Duodenal mucosa (tissue), 2 donors: ENCODE measurements at regions not wholly inside any gene's neighbourhood (a gene's known extent, or its start where the extent isn't known, plus 50 kb on each side); places are given as distances from the start of the nearest gene placed in this dataset.
"Not testable (repeated sequence)": the region's sequence is repeated elsewhere in the genome, so short reads cannot be mapped to it uniquely, and the experiment has no call there.

Experiments
- H3K27ac ChIP-seq: one replicate; pipeline ENCODE4 v1.7.0; 2013; ENCODE audit warnings: low read depth, low read length
- H3K27me3 ChIP-seq, 2 donors: one replicate each; pipeline ENCODE4 v1.7.0; 2013; ENCODE audit warnings: low read length in 2 of 2, control low read depth in 1 of 2; ENCODE audit not compliant: insufficient read depth in 2 of 2, control insufficient read depth in 1 of 2
- H3K36me3 ChIP-seq, 2 donors: one replicate each; pipeline ENCODE4 v1.7.0; 2013; ENCODE audit warnings: low read length in 2 of 2, control low read depth in 1 of 2; ENCODE audit not compliant: insufficient read depth in 2 of 2, control insufficient read depth in 1 of 2
- H3K4me1 ChIP-seq, 2 donors: one replicate each; pipeline ENCODE4 v1.7.0; 2013; ENCODE audit warnings: low read length in 2 of 2, control low read depth in 1 of 2; ENCODE audit not compliant: insufficient read depth in 2 of 2, control insufficient read depth in 1 of 2
- H3K4me3 ChIP-seq, 2 donors: one replicate each; pipeline ENCODE4 v1.7.0; 2013; ENCODE audit warnings: low read length in 2 of 2, low read depth in 1 of 2
- H3K9ac ChIP-seq, 2 donors: one replicate each; pipeline ENCODE4 v1.7.0; 2013; ENCODE audit warnings: low read length in 2 of 2, low read depth in 1 of 2
- H3K9me3 ChIP-seq, 2 donors: one replicate each; pipeline ENCODE4 v1.7.0; 2013; ENCODE audit warnings: low read length in 2 of 2, control low read depth in 1 of 2; ENCODE audit not compliant: control insufficient read depth in 1 of 2

DNA sequence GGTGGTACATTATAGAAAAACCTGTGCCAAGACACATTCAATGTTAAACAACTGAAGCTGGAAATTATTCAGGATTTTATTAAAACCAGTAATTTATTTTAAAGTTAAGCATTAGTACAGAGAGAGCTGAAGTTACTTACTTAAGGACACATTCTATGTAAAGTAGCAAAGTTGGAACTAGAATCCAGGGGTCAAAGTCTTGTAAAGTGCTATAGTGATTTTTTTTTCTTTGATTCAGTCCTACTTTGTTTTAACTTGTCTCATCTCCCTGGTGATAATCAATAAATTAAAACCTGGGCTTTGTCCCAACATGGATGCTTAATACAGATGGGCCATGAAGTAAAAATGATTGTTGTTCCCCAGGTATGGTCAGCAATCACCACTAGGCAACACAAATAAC is 1271.8 kb upstream of the CHAC2 start:
- no peaks in the 10 kb centered on the region for H3K36me3 ChIP-seq
- H3K9me3 ChIP-seq, result peaks cover 5 to 18% of the 10 kb centered on the region in 2 donors
- H3K9ac ChIP-seq, result no peak overlapping the region
- H3K4me1 ChIP-seq, result no peaks in the 10 kb centered on the region
- no peaks in the 10 kb centered on the region for H3K27me3 ChIP-seq
- no peak overlapping the region for H3K4me3 ChIP-seq
- H3K27ac ChIP-seq, result no peak overlapping the region

DNA sequence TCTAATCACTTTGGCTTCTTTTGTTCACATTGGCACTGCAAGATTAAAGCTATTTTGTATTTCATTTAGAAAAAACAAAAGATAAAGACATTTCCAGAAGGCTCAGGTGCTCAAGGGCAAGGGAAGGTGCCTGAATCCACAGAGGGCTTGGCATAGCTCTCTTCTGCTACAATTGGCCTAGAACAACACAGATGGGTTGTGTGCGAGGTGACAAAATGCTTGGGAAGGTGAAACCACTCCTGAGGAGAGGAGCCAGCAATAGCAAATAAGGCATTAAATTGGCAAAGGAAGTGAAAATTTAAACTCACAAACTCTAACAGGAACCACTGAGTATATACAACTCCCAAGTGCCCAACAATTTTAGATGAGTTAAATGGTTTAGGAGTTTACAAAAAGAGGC is 1290.4 kb upstream of the CHAC2 start:
- H3K9ac ChIP-seq, result no peak overlapping the region

DNA sequence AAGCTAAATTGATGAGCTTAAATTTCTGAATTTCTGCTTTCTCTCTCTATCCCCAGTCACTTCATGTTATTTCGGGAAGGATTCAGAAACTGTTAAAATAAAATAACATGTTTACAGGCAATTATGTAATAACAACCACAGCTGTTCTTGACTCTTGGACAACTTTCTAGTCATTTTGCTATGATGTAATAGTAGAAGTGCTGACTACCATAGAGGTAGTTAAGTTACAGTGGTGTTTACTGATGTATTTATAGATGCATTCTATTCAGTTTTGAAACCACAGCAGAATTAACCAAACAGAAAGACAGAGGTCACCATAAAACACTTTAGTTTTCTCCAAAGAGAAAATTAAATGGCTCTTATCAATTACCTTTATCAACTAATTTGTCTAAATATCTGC is 1292.0 kb upstream of the CHAC2 start:
- no peak overlapping the region for H3K9ac ChIP-seq
- H3K36me3 ChIP-seq, result no peaks in the 10 kb centered on the region
- H3K27me3 ChIP-seq, result no peaks in the 10 kb centered on the region
- H3K4me3 ChIP-seq, result no peak overlapping the region
- peaks cover 3 to 6% of the 10 kb centered on the region in 2 donors for H3K9me3 ChIP-seq
- no peak overlapping the region for H3K27ac ChIP-seq
- no peaks in the 10 kb centered on the region for H3K4me1 ChIP-seq

More for the DNA sequence above, 1290.4 kb upstream of the CHAC2 start:
- Histone ChIP-seq H3K4me1 (no peaks in the 10 kb centered on the region), H3K36me3 (no peaks in the 10 kb centered on the region), H3K27ac (no peak overlapping the region), H3K27me3 (no peaks in the 10 kb centered on the region), H3K4me3 (no peak overlapping the region), H3K9me3 (peaks cover 0 to 3% of the 10 kb centered on the region in 2 donors)

DNA sequence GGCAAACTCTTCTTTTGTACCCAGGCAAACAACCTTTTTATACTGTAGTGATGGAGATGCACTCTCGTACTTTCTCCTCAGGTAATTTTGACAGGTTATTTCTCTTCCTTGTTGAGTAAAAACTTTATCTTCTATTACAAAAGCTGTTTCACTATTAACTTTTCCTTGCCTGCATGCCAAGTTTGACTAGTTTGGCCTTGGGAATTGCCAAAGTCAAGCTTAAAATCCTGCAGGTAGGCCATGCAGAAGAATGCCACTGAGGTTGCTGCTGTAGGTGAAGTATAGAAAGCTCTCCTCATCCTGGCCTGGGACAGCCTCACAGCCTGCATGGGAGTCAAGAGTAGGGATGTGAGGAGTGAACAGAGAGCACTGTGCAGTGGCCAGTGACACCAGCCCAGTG is 1293.5 kb upstream of the CHAC2 start:
- H3K27ac ChIP-seq, result no peak overlapping the region
- H3K4me3 ChIP-seq, result no peak overlapping the region
- peaks cover 3 to 6% of the 10 kb centered on the region in 2 donors for H3K9me3 ChIP-seq
- H3K36me3 ChIP-seq, result no peaks in the 10 kb centered on the region
- no peaks in the 10 kb centered on the region for H3K4me1 ChIP-seq
- H3K27me3 ChIP-seq, result no peaks in the 10 kb centered on the region
- no peak overlapping the region for H3K9ac ChIP-seq

DNA sequence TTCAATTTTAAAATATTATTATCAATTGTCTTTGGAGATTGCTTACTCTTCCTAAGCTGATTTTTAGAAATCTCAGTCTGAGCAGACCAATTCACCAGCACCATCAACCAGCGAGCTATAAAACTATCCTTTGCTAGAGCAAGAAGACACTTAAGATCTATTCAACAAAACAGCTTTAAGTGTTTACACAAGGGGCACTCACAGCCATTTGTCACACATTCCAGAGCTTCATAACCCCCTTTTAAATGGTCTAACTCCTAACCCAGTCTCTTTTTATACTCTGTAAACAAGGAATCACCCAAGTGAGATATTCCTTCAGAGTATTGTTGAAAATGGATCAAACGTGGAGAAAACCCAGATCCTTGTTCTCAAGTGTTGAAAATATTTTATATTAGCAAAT is 1294.1 kb upstream of the CHAC2 start:
- H3K36me3 ChIP-seq, result no peaks in the 10 kb centered on the region
- H3K4me1 ChIP-seq, result no peaks in the 10 kb centered on the region
- H3K9ac ChIP-seq, result no peak overlapping the region
- H3K27ac ChIP-seq, result no peak overlapping the region
- no peaks in the 10 kb centered on the region for H3K27me3 ChIP-seq
- H3K4me3 ChIP-seq, result no peak overlapping the region
- H3K9me3 ChIP-seq, result peaks cover 3 to 6% of the 10 kb centered on the region in 2 donors

DNA sequence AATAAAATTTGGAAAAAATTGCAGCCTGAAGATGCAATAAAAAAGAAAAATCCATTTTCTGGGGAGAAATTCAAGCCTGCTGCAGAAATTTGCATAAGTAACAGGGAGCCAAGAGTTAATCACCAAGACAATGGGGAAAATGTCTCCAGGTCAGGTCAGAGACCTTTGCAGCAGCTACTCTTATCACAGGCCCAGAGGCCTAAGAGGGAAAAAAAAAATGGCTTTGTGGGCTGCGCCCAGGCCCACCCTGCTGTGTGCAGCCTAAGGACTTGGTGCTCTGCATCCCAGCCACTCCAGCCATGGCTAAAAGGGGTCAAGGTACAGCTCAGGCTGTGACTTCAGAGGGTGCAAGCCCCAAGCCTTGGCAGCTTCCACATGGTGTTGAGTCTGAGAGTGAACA is 1297.1 kb upstream of the CHAC2 start:
- H3K27ac ChIP-seq, H3K36me3 ChIP-seq, H3K9ac ChIP-seq, H3K4me1 ChIP-seq, H3K4me3 ChIP-seq, H3K9me3 ChIP-seq, H3K27me3 ChIP-seq: not testable (repeated sequence)

DNA sequence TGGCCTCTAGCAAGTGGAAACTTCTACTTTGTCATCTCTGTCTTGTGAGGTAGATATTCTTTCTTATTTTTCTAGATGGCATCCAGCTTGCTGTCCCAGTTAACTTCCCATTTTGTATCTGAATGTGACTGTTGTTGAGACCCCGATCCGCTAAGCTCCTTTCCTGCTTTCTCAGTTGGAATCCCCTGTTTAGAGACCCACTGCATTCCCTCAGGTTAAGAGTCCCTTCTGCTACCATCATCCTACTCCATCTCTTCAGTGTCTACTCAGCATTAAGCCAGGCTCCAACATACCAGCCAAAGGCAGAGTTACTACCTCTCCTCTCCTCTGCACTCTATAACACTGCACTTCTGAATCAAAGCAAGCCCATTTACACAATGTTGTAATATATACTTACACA is 1300.4 kb upstream of the CHAC2 start:
- Histone ChIP-seq H3K27me3 (no peaks in the 10 kb centered on the region), H3K9me3 (peaks cover 0 to 6% of the 10 kb centered on the region in 2 donors), H3K4me3 (no peak overlapping the region), H3K36me3 (no peaks in the 10 kb centered on the region), H3K9ac (no peak overlapping the region), H3K4me1 (no peaks in the 10 kb centered on the region), H3K27ac (no peak overlapping the region)

DNA sequence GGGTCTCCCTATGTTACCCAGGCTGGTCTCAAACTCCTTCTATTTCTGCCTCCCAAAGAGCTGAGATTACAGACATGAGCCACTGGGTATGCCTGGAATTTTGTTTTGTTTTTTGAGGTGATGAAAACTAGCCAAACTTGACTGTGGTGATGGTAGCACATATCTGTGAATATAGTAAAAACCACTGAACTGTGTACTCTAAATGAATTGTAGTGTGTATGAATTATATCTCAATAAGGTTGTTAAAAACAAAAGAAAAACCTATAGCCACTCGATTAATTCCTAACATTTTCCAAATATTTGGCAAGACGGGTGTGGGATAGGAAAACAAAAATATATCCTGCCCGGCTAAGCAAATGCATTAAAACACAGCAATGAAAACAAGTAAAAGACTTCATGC is 1302.3 kb upstream of the CHAC2 start:
- H3K4me1 ChIP-seq, result no peaks in the 10 kb centered on the region
- no peak overlapping the region for H3K4me3 ChIP-seq
- no peak overlapping the region for H3K9ac ChIP-seq
- H3K27ac ChIP-seq, result no peak overlapping the region
- peaks cover 0 to 2% of the 10 kb centered on the region in 2 donors for H3K9me3 ChIP-seq
- no peaks in the 10 kb centered on the region for H3K36me3 ChIP-seq
- no peaks in the 10 kb centered on the region for H3K27me3 ChIP-seq

DNA sequence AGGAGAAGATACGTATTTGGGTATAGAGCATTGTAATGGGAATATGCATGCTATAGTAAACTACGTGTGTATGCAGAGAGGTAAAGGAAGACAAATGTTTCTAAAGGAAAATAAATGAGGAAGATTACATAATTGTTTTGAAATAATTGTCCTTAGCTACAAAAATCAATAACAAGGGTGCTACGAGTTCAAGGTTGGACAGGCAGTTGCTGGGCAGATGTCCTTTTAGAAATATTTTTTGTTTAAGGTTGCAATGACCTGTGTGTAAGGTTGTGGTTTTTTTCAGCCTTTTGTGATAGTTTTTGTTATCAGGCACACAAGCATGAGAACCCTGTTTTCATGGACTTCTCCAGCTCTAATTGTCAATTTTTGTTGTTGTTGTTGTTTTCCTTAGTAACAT is 1304.1 kb upstream of the CHAC2 start:
- H3K27ac ChIP-seq, result no peak overlapping the region
- no peaks in the 10 kb centered on the region for H3K4me1 ChIP-seq
- peaks cover 0 to 2% of the 10 kb centered on the region in 2 donors for H3K9me3 ChIP-seq
- H3K9ac ChIP-seq, result no peak overlapping the region
- H3K4me3 ChIP-seq, result no peak overlapping the region
- no peaks in the 10 kb centered on the region for H3K27me3 ChIP-seq
- H3K36me3 ChIP-seq, result no peaks in the 10 kb centered on the region

DNA sequence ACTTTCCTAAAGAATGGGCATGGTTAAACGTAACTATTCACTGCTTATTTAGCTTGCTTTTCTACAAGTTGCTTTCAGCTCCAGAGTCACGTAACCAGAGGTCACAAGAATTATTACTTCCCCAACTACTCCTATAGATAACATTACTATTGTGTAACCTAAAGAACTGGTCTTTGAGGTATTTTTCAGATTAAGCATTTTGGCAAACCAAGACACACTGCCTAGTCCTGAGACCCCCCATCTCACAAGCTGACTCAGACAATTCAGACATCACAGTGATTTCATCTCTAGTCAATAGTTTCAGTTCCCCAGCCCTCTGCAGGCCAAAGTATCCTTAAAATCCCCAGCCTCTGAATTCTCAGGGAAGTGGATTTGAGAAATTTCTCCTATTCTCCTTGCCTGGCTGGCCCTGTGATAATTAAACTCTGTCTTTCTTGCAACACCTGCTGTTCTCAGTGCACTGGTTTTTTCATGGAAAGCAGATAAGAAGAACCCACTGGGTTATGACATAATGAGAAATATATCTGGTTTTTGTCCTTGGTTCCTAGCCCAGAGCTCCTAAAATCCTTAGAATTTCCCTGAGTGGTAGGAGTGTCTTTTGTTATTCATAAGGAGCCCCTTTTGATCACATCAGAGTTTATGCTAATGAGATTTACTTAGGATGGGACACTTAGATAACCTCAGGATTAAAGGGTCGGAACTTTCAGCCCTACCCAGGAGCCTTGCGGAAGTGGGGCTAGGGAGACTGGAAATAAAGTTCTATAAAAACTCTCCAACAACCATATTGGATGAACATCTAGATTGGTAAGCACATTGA is 1310.8 kb upstream of the CHAC2 start:
- no peaks in the 10 kb centered on the region for H3K4me1 ChIP-seq

More for the DNA sequence above, 1310.8 kb upstream of the CHAC2 start:
- Histone ChIP-seq H3K9me3 (peaks cover 2 to 6% of the 10 kb centered on the region in 2 donors), H3K27ac (no peak overlapping the region), H3K4me3 (no peak overlapping the region), H3K36me3 (no peaks in the 10 kb centered on the region), H3K27me3 (no peaks in the 10 kb centered on the region), H3K9ac (no peak overlapping the region)
